ENCODE measurements at regions not wholly inside any gene's neighbourhood (a gene's known extent, or its start where the extent isn't known, plus 50 kb on each side); places are given as distances from the start of the nearest gene placed in this dataset.

DNA sequence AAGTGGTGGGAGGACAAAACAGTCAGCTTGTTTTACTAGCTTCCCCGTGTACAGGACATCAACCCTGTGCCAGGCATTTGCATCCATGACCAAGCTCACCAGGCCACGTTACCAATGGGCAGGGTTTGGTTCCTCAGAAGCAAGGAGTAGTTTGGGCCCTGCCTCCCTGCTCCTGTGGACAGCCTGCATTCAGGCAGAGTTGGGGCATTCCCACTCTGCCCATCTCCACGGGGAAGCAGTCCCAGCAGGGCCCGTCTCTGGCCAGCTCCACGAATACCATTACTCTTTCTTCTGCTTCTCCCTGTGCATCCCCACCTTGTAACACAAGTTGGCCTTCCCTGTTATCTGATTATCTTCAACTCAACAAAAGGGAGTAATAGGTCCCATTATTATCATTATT lies 54.0 kb upstream of the RIOK3 start:
- DNase-seq (ENCODE audit: insufficient read length, low spot score) (no peak), FAIRE-seq (no peak)
- TF ChIP-seq, protein P1, sequence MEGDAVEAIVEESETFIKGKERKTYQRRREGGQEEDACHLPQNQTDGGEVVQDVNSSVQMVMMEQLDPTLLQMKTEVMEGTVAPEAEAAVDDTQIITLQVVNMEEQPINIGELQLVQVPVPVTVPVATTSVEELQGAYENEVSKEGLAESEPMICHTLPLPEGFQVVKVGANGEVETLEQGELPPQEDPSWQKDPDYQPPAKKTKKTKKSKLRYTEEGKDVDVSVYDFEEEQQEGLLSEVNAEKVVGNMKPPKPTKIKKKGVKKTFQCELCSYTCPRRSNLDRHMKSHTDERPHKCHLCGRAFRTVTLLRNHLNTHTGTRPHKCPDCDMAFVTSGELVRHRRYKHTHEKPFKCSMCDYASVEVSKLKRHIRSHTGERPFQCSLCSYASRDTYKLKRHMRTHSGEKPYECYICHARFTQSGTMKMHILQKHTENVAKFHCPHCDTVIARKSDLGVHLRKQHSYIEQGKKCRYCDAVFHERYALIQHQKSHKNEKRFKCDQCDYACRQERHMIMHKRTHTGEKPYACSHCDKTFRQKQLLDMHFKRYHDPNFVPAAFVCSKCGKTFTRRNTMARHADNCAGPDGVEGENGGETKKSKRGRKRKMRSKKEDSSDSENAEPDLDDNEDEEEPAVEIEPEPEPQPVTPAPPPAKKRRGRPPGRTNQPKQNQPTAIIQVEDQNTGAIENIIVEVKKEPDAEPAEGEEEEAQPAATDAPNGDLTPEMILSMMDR (IDR thresholded peaks at IDR 0.05; ENCODE audit: insufficient read depth, missing control alignments): no peak

DNA sequence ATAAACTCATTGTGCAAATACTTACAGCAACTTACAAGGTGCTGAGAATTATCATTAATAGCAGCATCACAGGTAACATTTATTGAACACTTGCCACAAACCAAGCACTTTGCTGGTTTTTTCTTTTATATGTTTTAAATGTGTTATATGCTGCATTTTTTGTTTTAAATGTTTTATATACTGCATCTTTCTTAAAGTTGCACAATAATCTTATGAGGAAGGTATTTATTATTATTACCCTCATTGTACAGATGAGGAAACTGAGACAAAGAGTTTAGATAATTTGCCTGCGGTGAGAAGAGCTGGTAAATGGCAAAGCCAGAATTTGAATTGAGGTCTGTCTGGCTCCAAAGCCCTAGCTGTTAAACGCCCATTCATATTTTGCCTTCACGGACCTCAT lies 52.2 kb upstream of the RIOK3 start:
- TF ChIP-seq, protein P1 (IDR thresholded peaks at IDR 0.05; ENCODE audit: insufficient read depth, missing control alignments): no peak
- DNase-seq (ENCODE audit: insufficient read length, low spot score) (no peak), FAIRE-seq (no peak)

DNA sequence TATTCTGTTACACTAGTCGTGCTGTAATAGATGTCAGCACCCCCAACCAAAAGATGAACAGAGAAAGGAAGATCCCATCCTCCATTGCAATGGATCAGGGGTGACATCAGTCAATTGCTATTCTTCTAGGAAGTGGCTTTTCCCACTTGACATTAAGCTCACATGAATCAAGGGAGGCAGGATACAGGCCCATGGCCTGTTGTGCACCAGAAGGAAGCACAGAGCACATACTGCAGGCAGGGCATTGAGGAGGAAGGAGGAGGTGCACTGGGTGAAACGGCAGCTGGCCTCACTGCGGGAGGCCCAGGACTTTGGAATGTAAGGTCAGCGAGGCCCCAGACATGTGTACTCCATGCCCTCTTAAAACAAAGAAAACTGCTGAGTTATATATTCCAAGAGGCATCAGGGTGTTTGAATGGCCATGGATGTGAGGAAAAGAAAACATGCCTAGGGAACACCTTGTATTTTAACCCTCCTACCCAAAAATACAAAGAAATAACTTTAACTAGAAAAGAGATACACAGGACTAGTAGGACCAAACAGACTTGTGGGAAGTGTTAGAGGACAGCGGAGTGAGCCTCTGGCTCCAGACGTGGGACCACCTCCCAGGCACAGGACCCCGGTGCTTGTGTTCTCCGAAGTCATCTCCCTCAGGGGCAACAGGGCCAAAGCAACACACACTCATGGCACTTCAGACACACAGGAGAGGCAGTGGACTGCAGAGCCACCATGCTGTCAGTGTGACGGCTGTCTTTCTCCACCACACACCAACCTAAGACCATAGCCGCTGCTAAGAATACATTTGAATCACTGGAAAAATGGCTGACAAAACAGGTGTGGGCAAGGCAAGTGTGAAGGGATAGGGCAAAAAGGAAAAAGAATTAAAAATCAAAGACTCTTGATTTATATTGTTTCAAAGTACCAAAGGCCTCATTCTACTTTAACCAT lies 51.4 kb upstream of the RIOK3 start:
- no peak for DNase-seq (ENCODE audit: insufficient read length, low spot score)
- TF ChIP-seq, protein P1 (IDR thresholded peaks at IDR 0.05; ENCODE audit: insufficient read depth, missing control alignments): no peak
- FAIRE-seq: no peak
